C4-2B (cell line): ENCODE measurements at regions not wholly inside any gene's neighbourhood (a gene's known extent, or its start where the extent isn't known, plus 50 kb on each side); places are given as distances from the start of the nearest gene placed in this dataset.

Experiments
- H3K27ac ChIP-seq: fragments of 450-650 bp; 2 replicates; pipeline ENCODE4 v1.5.1; 2017
- CTCF ChIP-seq: fragments of 450-650 bp; conservative IDR thresholded peaks from 2 replicates; pipeline ENCODE4 v1.5.1; 2017; ENCODE audit warnings: mild to moderate bottlenecking
- ZFX ChIP-seq: fragments of 450-650 bp; IDR thresholded peaks from 2 replicates; pipeline ENCODE4 v1.6.1; 2017

GRCh38 chr3:10616321-10616720, 110.9 kb upstream of the ATP2B2 start:
- no peak overlapping the region for H3K27ac ChIP-seq
- no peak for TF ChIP-seq CTCF
- no peak for TF ChIP-seq ZFX

GRCh38 chr3:10619989-10620832, 114.8 kb upstream of the ATP2B2 start:
- TF ChIP-seq CTCF (no peak), ZFX (no peak)
- H3K27ac ChIP-seq: no peak overlapping the region

- no peak overlapping the region for H3K27ac ChIP-seq
- no peak for TF ChIP-seq ZFX
- no peak for TF ChIP-seq CTCF
Measured at GRCh38 chr3:10620833-10621082, 115.4 kb upstream of the ATP2B2 start.

GRCh38 chr3:10623578-10624275, 118.3 kb upstream of the ATP2B2 start:
- no peak for TF ChIP-seq CTCF
- no peak overlapping the region for H3K27ac ChIP-seq

- TF ChIP-seq CTCF: no peak
- no peak for TF ChIP-seq ZFX
- H3K27ac ChIP-seq: no peak overlapping the region
Measured at GRCh38 chr3:10625323-10625722, 119.9 kb upstream of the ATP2B2 start.

- no peak overlapping the region for H3K27ac ChIP-seq
- TF ChIP-seq CTCF (no peak), ZFX (no peak)
Measured at GRCh38 chr3:10627884-10628572, 122.6 kb upstream of the ATP2B2 start.
